ENCODE measurements at regions not wholly inside any gene's neighbourhood (a gene's known extent, or its start where the extent isn't known, plus 50 kb on each side); places are given as distances from the start of the nearest gene placed in this dataset.
"Not testable (repeated sequence)": the region's sequence is repeated elsewhere in the genome, so short reads cannot be mapped to it uniquely, and the experiment has no call there.

- Histone ChIP-seq H3K9me3 (ENCODE audit: control insufficient read depth in 2 of 2, low read length in 2 of 2) (no peaks in the 10 kb centered on the region), H3K36me3 (ENCODE audit: control insufficient read depth, insufficient read depth, low read length) (no peaks in the 10 kb centered on the region), H3K4me3 (ENCODE audit: low read depth, low read length) (no peak overlapping the region), H3K27ac (ENCODE audit: insufficient read depth, low read length, poor library complexity, severe bottlenecking) (no peak overlapping the region), H3K4me1 (ENCODE audit: control insufficient read depth, insufficient read depth, low read length, poor library complexity, severe bottlenecking) (no peaks in the 10 kb centered on the region), H3K27me3 (ENCODE audit: control insufficient read depth, insufficient read depth, low read length) (no peaks in the 10 kb centered on the region)
- no peak for ATAC-seq (ENCODE audit: low read depth in 2 of 2)
- DNase-seq = no peak
- Mint-ChIP-seq H3K9me3 (peaks cover 0 to 8% (median 1%) of the 10 kb centered on the region in 7 donors), H3K27me3 (peaks cover 8% of the 10 kb centered on the region), H3K27ac (no peak overlapping the region), H3K4me3 (no peak overlapping the region), H3K36me3 (no peaks in the 10 kb centered on the region), H3K4me1 (no peaks in the 10 kb centered on the region)
Measured at GRCh38 chr2:63719052-63719451, 122.6 kb upstream of the UGP2 start.

DNA sequence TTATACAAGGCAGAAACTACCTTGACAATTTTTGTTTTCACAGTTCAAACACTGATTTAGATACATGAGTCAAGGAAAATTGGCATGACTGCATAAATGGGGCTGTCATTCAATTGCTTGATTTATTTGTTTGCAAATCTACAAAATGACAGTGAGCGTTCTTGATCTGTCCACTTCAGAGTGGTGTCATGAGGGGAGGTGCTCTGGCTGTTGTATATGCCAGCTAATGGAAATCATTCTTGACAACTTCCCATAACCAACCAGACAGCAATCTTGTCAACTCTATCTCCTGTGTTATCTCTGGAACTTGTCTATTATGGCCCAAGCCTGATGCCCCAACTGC, 120.6 kb upstream of the UGP2 start:
- peaks cover 0 to 8% (median 3%) of the 10 kb centered on the region in 7 donors for H3K9me3 Mint-ChIP-seq
- H3K4me1 Mint-ChIP-seq = peaks cover 0 to 3% (median 0%) of the 10 kb centered on the region in 4 donors

DNA sequence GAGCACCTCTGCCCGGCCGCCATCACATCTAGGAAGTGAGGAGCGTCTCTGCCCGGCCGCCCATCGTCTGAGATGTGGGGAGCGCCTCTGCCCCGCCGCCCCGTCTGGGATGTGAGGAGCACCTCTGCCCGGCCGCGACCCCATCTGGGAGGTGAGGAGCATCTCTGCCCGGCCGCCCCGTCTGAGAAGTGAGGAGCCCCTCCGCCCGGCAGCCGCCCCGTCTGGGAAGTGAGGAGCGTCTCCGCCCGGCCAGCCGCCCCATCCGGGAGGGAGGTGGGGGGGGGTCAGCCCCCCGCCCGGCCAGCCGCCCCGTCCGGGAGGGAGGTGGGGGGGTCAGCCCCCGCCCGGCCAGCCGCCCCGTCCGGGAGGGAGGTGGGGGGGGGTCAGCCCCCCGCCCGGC, 119.4 kb upstream of the UGP2 start:
- not testable (repeated sequence) for DNase-seq; H3K4me3 Mint-ChIP-seq; H3K27me3 Mint-ChIP-seq; H3K36me3 Mint-ChIP-seq; H3K27ac Mint-ChIP-seq; H3K9me3 ChIP-seq (ENCODE audit: control insufficient read depth in 2 of 2, low read length in 2 of 2); H3K4me1 Mint-ChIP-seq; ATAC-seq (ENCODE audit: low read depth in 2 of 2); H3K27me3 ChIP-seq (ENCODE audit: control insufficient read depth, insufficient read depth, low read length); H3K27ac ChIP-seq (ENCODE audit: insufficient read depth, low read length, poor library complexity, severe bottlenecking); H3K36me3 ChIP-seq (ENCODE audit: control insufficient read depth, insufficient read depth, low read length); H3K4me1 ChIP-seq (ENCODE audit: control insufficient read depth, insufficient read depth, low read length, poor library complexity, severe bottlenecking); H3K4me3 ChIP-seq (ENCODE audit: low read depth, low read length); H3K9me3 Mint-ChIP-seq

More for the DNA sequence above, 120.6 kb upstream of the UGP2 start:
- Mint-ChIP-seq H3K4me3 (no peak overlapping the region), H3K27me3 (peaks cover 4% of the 10 kb centered on the region), H3K27ac (no peak overlapping the region), H3K36me3 (no peaks in the 10 kb centered on the region)
- no peak for ATAC-seq (ENCODE audit: low read depth in 2 of 2)
- DNase-seq = no peak
- H3K27me3 ChIP-seq (ENCODE audit: control insufficient read depth, insufficient read depth, low read length) = no peaks in the 10 kb centered on the region
- H3K4me3 ChIP-seq (ENCODE audit: low read depth, low read length) = no peak overlapping the region
- H3K36me3 ChIP-seq (ENCODE audit: control insufficient read depth, insufficient read depth, low read length) = no peaks in the 10 kb centered on the region
- no peaks in the 10 kb centered on the region for H3K4me1 ChIP-seq (ENCODE audit: control insufficient read depth, insufficient read depth, low read length, poor library complexity, severe bottlenecking)
- H3K27ac ChIP-seq (ENCODE audit: insufficient read depth, low read length, poor library complexity, severe bottlenecking) = no peak overlapping the region
- no peaks in the 10 kb centered on the region for H3K9me3 ChIP-seq (ENCODE audit: control insufficient read depth in 2 of 2, low read length in 2 of 2)

GRCh38 chr2:63723709-63724108, 118.0 kb upstream of the UGP2 start:
- no peak overlapping the region for H3K27ac Mint-ChIP-seq
- Histone ChIP-seq H3K4me3 (ENCODE audit: low read depth, low read length) (no peak overlapping the region), H3K27me3 (ENCODE audit: control insufficient read depth, insufficient read depth, low read length) (no peaks in the 10 kb centered on the region), H3K36me3 (ENCODE audit: control insufficient read depth, insufficient read depth, low read length) (no peaks in the 10 kb centered on the region), H3K27ac (ENCODE audit: insufficient read depth, low read length, poor library complexity, severe bottlenecking) (no peak overlapping the region), H3K9me3 (ENCODE audit: control insufficient read depth in 2 of 2, low read length in 2 of 2) (no peaks in the 10 kb centered on the region), H3K4me1 (ENCODE audit: control insufficient read depth, insufficient read depth, low read length, poor library complexity, severe bottlenecking) (no peaks in the 10 kb centered on the region)
- DNase-seq = no peak
- H3K36me3 Mint-ChIP-seq = no peaks in the 10 kb centered on the region
- peaks cover 0 to 8% (median 4%) of the 10 kb centered on the region in 7 donors for H3K9me3 Mint-ChIP-seq
- peaks cover 6% of the 10 kb centered on the region for H3K27me3 Mint-ChIP-seq
- peaks cover 0 to 3% (median 0%) of the 10 kb centered on the region in 4 donors for H3K4me1 Mint-ChIP-seq
- ATAC-seq (ENCODE audit: low read depth in 2 of 2) = no peak
- H3K4me3 Mint-ChIP-seq = no peak overlapping the region

GRCh38 chr2:63725212-63725611, 116.5 kb upstream of the UGP2 start:
- H3K27ac Mint-ChIP-seq; H3K4me1 Mint-ChIP-seq; H3K4me3 Mint-ChIP-seq; ATAC-seq (ENCODE audit: low read depth in 2 of 2); H3K27ac ChIP-seq (ENCODE audit: insufficient read depth, low read length, poor library complexity, severe bottlenecking); H3K36me3 Mint-ChIP-seq; H3K9me3 ChIP-seq (ENCODE audit: control insufficient read depth in 2 of 2, low read length in 2 of 2); DNase-seq; H3K36me3 ChIP-seq (ENCODE audit: control insufficient read depth, insufficient read depth, low read length); H3K4me3 ChIP-seq (ENCODE audit: low read depth, low read length); H3K27me3 ChIP-seq (ENCODE audit: control insufficient read depth, insufficient read depth, low read length); H3K4me1 ChIP-seq (ENCODE audit: control insufficient read depth, insufficient read depth, low read length, poor library complexity, severe bottlenecking); H3K9me3 Mint-ChIP-seq: not testable (repeated sequence)
- H3K27me3 Mint-ChIP-seq = peaks cover 11% of the 10 kb centered on the region

- Histone ChIP-seq H3K4me3 (ENCODE audit: low read depth, low read length) (no peak overlapping the region), H3K27ac (ENCODE audit: insufficient read depth, low read length, poor library complexity, severe bottlenecking) (no peak overlapping the region), H3K36me3 (ENCODE audit: control insufficient read depth, insufficient read depth, low read length) (no peaks in the 10 kb centered on the region), H3K4me1 (ENCODE audit: control insufficient read depth, insufficient read depth, low read length, poor library complexity, severe bottlenecking) (no peaks in the 10 kb centered on the region), H3K9me3 (ENCODE audit: control insufficient read depth in 2 of 2, low read length in 2 of 2) (no peaks in the 10 kb centered on the region), H3K27me3 (ENCODE audit: control insufficient read depth, insufficient read depth, low read length) (no peaks in the 10 kb centered on the region)
- Mint-ChIP-seq H3K4me1 (peaks cover 0 to 3% (median 0%) of the 10 kb centered on the region in 4 donors), H3K27me3 (peaks cover 11% of the 10 kb centered on the region), H3K9me3 (peaks cover 0 to 5% (median 4%) of the 10 kb centered on the region in 7 donors), H3K36me3 (no peaks in the 10 kb centered on the region), H3K27ac (no peak overlapping the region), H3K4me3 (no peak overlapping the region)
- ATAC-seq (ENCODE audit: low read depth in 2 of 2) (no peak), DNase-seq (no peak)
Measured at GRCh38 chr2:63729362-63729761, 112.3 kb upstream of the UGP2 start.

- Histone ChIP-seq H3K36me3 (ENCODE audit: control insufficient read depth, insufficient read depth, low read length) (no peaks in the 10 kb centered on the region), H3K4me1 (ENCODE audit: control insufficient read depth, insufficient read depth, low read length, poor library complexity, severe bottlenecking) (no peaks in the 10 kb centered on the region), H3K4me3 (ENCODE audit: low read depth, low read length) (no peak overlapping the region), H3K27me3 (ENCODE audit: control insufficient read depth, insufficient read depth, low read length) (no peaks in the 10 kb centered on the region), H3K9me3 (ENCODE audit: control insufficient read depth in 2 of 2, low read length in 2 of 2) (no peaks in the 10 kb centered on the region), H3K27ac (ENCODE audit: insufficient read depth, low read length, poor library complexity, severe bottlenecking) (no peak overlapping the region)
- ATAC-seq (ENCODE audit: low read depth in 2 of 2) (no peak), DNase-seq (no peak)
- Mint-ChIP-seq H3K36me3 (no peaks in the 10 kb centered on the region), H3K4me3 (no peak overlapping the region), H3K27me3 (peaks cover 15% of the 10 kb centered on the region), H3K9me3 (peaks cover 0 to 5% (median 4%) of the 10 kb centered on the region in 7 donors), H3K4me1 (peaks cover 0 to 3% (median 0%) of the 10 kb centered on the region in 4 donors), H3K27ac (no peak overlapping the region)
Measured at GRCh38 chr2:63729831-63730230, 111.9 kb upstream of the UGP2 start.

DNA sequence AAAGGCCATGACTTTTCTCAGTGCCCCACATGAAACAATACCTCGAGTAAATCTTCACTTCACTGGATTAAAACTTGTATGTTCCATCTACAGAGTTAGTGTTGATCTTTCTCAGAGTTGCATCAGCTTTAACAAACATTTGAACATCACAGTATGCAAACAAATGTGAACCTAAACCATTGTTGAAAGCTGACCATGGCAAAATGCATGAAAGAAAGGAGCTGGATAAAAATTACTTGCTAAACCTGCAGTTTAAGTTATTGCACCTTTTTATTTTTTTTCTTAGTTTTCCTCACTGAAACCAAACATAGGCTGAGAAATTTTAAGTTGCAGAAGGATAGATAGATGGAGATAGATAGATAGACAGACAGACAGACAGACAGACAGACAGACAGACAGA, 107.2 kb upstream of the UGP2 start:
- peak overlapping the region in 1 of 3 donors; percentile 50 for H3K27ac Mint-ChIP-seq

More for the DNA sequence above, 107.2 kb upstream of the UGP2 start:
- DNase-seq = no peak
- Mint-ChIP-seq H3K27me3 (peaks cover 10% of the 10 kb centered on the region), H3K9me3 (peaks cover 0 to 2% (median 0%) of the 10 kb centered on the region in 7 donors), H3K4me1 (no peaks in the 10 kb centered on the region), H3K4me3 (no peak overlapping the region), H3K36me3 (no peaks in the 10 kb centered on the region)
- H3K36me3 ChIP-seq (ENCODE audit: control insufficient read depth, insufficient read depth, low read length) = no peaks in the 10 kb centered on the region
- no peak overlapping the region for H3K4me3 ChIP-seq (ENCODE audit: low read depth, low read length)
- no peak for ATAC-seq (ENCODE audit: low read depth in 2 of 2)
- no peak overlapping the region for H3K27ac ChIP-seq (ENCODE audit: insufficient read depth, low read length, poor library complexity, severe bottlenecking)
- H3K27me3 ChIP-seq (ENCODE audit: control insufficient read depth, insufficient read depth, low read length) = no peaks in the 10 kb centered on the region
- H3K9me3 ChIP-seq (ENCODE audit: control insufficient read depth in 2 of 2, low read length in 2 of 2) = no peaks in the 10 kb centered on the region
- H3K4me1 ChIP-seq (ENCODE audit: control insufficient read depth, insufficient read depth, low read length, poor library complexity, severe bottlenecking) = no peaks in the 10 kb centered on the region

Measured in CD4-positive, CD25-positive, alpha-beta regulatory T cell (primary cell).